SH-SY5Y (cell line): ENCODE measurements at regions not wholly inside any gene's neighbourhood (a gene's known extent, or its start where the extent isn't known, plus 50 kb on each side); places are given as distances from the start of the nearest gene placed in this dataset.

Source experiments
- GATA2 ChIP-seq: IDR thresholded peaks from 2 replicates; pipeline ENCODE4 v1.6.1; 2011; ENCODE audit warnings: mild to moderate bottlenecking, low read depth, low read length
- GATA3 ChIP-seq: IDR thresholded peaks from 2 replicates; pipeline ENCODE4 v1.6.1; 2011; ENCODE audit warnings: low read depth, mild to moderate bottlenecking, low read length, moderate library complexity

DNA sequence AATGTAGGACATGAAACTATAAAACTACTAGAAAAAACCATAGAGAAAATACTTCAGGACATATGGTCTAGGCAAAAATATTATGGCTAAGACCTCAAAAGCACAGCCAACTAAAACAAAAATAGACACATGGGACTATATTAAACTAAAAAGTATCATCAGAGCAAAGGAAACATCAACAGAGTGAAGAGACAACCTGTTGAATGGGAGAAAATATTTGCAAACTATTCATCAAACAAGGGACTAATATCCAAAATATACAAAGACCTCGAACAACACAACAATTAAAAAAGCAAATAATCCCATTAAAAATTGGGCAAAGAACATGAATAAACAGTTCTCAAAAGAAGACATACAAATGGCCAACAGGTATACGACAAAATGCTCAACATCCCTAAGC lies 210.9 kb downstream of the PCSK1 start:
- TF ChIP-seq GATA3 = no peak

DNA sequence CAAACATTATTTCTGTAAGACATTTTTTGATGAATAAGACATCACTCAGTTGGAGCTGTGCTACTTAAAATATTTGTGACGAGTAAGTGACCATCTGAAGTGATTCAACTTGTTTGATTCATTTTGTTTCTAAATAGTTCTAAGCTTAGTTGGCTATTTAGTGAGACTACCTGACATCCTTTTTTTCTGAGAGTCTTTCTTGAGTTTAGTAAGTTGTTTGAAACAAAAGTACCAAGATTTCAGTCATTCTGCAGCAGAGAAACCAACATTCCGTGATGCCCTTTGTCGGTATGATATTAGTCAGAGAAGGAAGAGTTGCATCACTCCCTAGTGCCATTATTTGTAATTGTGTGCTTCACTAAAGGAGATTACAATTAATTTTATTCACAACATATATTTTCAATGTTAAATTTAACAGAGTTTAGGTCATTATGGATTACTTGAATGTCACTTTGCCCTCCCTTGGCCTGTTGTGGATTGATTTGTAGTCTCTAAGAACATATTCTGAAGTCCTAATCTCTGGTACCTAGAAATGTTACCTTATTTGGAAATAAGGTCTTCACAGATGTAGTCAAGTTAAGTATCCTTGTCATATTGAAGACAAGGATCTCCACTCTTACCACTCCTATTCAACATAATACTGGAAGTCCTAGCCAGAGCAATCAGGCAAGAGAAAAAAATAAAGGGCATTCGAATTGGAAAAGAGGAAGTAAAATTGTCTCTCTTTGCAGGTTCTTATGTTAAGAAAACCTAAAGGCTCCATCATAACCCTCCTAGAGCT lies 212.2 kb downstream of the PCSK1 start:
- TF ChIP-seq GATA3 (no peak), GATA2 (no peak)

- TF ChIP-seq GATA2 (no peak), GATA3 (no peak)
Measured at GRCh38 chr5:96219580-96220281, 213.3 kb downstream of the PCSK1 start.

DNA sequence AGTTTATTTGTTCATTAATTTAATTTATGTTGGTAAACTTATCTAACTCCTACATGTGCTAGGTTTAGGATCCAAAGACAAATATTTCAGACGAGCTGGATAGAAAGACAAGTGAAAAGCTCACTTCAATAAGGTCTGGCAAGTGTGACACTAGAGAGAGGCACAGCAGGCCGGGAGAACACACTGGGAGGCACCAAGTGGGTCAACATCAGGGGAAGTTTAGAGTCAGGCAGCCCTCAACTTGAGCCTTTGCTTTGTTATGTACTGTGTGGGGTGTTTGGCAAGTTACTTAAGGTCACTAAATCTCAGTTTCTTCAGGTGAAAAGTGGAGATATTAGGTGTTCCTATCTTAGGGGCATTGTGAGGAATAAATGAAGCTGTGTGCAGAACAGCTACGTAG lies 214.4 kb downstream of the PCSK1 start:
- no peak for TF ChIP-seq GATA3
- no peak for TF ChIP-seq GATA2

DNA sequence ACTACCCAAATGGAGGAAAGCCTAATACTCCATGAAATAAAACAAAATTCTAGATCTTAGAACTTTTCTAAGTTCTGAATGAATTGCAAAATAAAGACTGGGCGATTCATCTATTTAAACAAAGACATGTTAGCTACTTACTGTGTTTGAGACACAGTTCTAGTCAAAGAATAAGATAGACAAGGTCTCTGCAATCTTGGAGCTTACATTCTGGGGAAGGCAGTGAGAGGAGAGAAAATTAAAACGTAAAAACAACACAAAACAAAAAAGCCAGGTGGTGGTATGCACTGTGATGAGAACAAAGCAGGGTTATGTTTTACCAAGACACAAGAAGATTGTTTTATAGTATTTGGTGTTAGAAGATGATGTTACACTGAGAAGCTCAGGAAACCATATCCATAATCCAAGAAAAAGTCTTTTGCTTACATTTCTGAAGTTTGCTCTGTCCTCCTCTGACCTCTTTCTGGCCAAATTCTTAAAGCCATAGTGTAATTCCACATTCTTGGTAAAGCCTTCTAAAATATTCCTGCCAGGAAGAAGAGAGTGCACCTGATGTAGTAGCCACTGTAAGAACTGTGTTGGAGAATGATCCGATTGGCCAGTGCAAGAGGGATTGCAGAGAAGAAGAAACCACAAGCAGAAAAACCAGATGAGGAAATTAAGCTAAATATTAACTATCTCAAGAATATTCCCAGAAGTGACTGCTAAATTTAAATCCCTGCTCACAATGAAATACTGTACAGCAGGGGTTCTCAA lies 218.4 kb downstream of the PCSK1 start:
- TF ChIP-seq GATA2 (no peak), GATA3 (no peak)

GRCh38 chr5:96209829-96210228 lies 223.2 kb downstream of the PCSK1 start:
- TF ChIP-seq GATA2 (no peak), GATA3 (no peak)

DNA sequence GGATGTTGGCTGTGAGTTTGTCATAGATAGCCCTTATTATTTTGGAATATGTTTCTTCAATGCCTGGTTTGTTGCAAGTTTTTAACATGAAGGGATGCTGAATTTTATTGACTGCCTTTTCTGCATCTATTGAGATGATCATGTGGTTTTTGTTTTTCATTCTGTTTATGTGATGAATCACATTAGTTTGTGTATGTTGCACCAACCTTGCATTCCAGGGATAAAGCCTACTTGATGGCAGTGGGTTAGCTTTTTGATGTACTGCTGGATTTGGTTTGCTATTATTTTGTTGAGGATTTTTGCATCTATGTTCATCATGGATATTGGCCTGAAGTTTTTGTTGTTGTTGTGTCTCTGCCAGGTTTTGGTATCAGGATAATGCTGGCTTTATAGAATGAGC lies 225.6 kb downstream of the PCSK1 start:
- no peak for TF ChIP-seq GATA3

DNA sequence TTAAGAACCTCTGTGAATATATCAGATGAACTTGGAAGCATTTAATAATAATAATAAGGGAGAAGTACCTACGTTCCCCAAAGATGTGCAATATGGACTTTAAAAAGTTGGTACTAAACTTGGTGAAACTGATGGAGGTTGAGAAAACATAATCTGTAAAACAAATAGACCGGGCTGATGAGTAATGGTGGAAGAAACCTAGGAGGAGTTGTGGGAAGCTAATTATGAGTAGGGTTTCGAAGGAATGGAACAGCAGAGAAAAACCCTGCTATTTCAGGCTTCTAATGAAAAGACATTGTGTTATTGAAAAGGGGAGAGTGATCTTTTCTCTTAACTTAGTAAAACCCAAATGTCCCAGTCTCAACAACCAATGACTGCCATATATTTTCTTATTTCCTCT lies 229.3 kb downstream of the PCSK1 start:
- TF ChIP-seq GATA2 (no peak), GATA3 (no peak)

GRCh38 chr5:96201503-96201902 lies 231.5 kb downstream of the PCSK1 start:
- no peak for TF ChIP-seq GATA3
- TF ChIP-seq GATA2 = no peak

DNA sequence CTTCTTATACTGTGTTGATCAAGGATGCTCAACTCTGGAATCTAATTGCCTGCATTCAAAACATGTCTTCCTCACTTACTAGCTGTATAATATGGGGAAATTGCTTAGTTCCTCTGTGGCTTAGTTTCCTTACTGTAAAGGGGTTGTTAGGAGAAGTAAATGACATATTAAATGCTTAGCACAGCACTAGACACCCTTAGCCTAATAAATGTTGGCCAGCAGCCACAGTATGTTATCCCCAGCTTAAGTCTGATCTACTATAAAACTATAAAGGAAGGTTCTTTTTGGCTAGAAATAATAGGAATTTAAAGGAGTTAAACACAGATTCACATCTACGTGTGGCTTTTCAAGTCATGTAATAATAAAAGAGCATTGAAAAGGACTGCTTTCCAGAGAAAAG lies 232.4 kb downstream of the PCSK1 start:
- no peak for TF ChIP-seq GATA2

GRCh38 chr5:96199713-96200183 lies 233.3 kb downstream of the PCSK1 start:
- no peak for TF ChIP-seq GATA2
- TF ChIP-seq GATA3 = no peak

GRCh38 chr5:96198356-96199058 lies 234.5 kb downstream of the PCSK1 start:
- TF ChIP-seq GATA3 = no peak

- TF ChIP-seq GATA3 (no peak), GATA2 (no peak)
Measured at GRCh38 chr5:96197347-96197746, 235.7 kb upstream of the ELL2 start.

DNA sequence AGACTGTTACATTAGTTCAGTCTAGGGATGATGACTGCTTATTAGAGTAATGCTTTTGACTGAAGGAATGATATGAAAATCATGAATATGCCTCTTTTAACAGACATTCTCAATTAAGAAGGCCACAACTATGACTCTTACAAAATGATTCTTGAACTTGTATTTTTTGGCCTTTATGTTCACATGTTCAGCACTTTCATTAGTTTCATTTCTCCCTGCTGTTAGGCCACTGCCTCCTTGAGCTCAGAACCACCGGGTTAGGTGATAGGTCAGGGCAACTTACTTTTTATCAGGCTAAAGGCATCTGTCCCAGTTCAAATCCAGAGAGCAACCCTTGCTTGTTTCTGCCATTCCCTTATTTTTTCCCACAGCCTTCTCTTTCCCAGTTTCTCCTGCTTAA lies 235.2 kb upstream of the ELL2 start:
- TF ChIP-seq GATA2 (no peak), GATA3 (no peak)

GRCh38 chr5:96196407-96196806 lies 234.8 kb upstream of the ELL2 start:
- TF ChIP-seq GATA3 (no peak), GATA2 (no peak)
